Smooth muscle cell of the brain vasculature (primary cell): ENCODE measurements at regions not wholly inside any gene's neighbourhood (a gene's known extent, or its start where the extent isn't known, plus 50 kb on each side); places are given as distances from the start of the nearest gene placed in this dataset.

Source experiments
- DNase-seq: peaks from one replicate; pipeline ENCODE4 v3.0.0-alpha.2; 2012; ENCODE audit warnings: low read depth, low spot score

- no peak for DNase-seq
These were observed 692.4 kb downstream of the NLGN4X start for GRCh38 chrX:5536261-5536660.

GRCh38 chrX:5528057-5528456 is 700.6 kb downstream of the NLGN4X start:
- DNase-seq, result no peak

GRCh38 chrX:5526191-5526590 is 702.5 kb downstream of the NLGN4X start:
- no peak for DNase-seq

GRCh38 chrX:5490786-5491563 is 737.7 kb downstream of the NLGN4X start:
- no peak for DNase-seq

GRCh38 chrX:5474282-5474681 is 754.4 kb downstream of the NLGN4X start:
- DNase-seq, result no peak

- no peak for DNase-seq
These were observed 770.3 kb downstream of the NLGN4X start for GRCh38 chrX:5458300-5458842.

- no peak for DNase-seq
These were observed 779.3 kb downstream of the NLGN4X start for GRCh38 chrX:5449323-5449722.

GRCh38 chrX:5431823-5432222 is 796.8 kb downstream of the NLGN4X start:
- no peak for DNase-seq

- DNase-seq, result no peak
These were observed 803.5 kb downstream of the NLGN4X start for GRCh38 chrX:5425119-5425518.

GRCh38 chrX:5417381-5417780 is 811.3 kb downstream of the NLGN4X start:
- DNase-seq, result no peak

GRCh38 chrX:5415738-5416137 is 812.9 kb downstream of the NLGN4X start:
- no peak for DNase-seq

GRCh38 chrX:5409106-5409505 is 819.6 kb downstream of the NLGN4X start:
- DNase-seq, result no peak

GRCh38 chrX:5402461-5402860 is 826.2 kb downstream of the NLGN4X start:
- no peak for DNase-seq

- no peak for DNase-seq
These were observed 829.3 kb downstream of the NLGN4X start for GRCh38 chrX:5399403-5399802.

GRCh38 chrX:5397409-5397808 is 831.3 kb downstream of the NLGN4X start:
- DNase-seq, result no peak

- DNase-seq, result no peak
These were observed 838.3 kb downstream of the NLGN4X start for GRCh38 chrX:5390376-5390775.

- DNase-seq, result no peak
These were observed 840.6 kb downstream of the NLGN4X start for GRCh38 chrX:5388087-5388486.

GRCh38 chrX:5380426-5380825 is 848.2 kb downstream of the NLGN4X start:
- DNase-seq, result no peak

- DNase-seq, result no peak
These were observed 886.8 kb downstream of the NLGN4X start for GRCh38 chrX:5341902-5342301.

- DNase-seq, result no peak
These were observed 891.5 kb downstream of the NLGN4X start for GRCh38 chrX:5337160-5337559.

GRCh38 chrX:5324546-5324945 is 904.1 kb downstream of the NLGN4X start:
- no peak for DNase-seq

- no peak for DNase-seq
These were observed 914.5 kb downstream of the NLGN4X start for GRCh38 chrX:5314148-5314547.

- DNase-seq, result no peak
These were observed 921.3 kb downstream of the NLGN4X start for GRCh38 chrX:5307416-5307815.
